Left forelimb (tissue), 1 donor: ENCODE measurements at regions not wholly inside any gene's neighbourhood (a gene's known extent, or its start where the extent isn't known, plus 50 kb on each side); places are given as distances from the start of the nearest gene placed in this dataset.

Experiments
- DNase-seq: peaks from one replicate; pipeline ENCODE4 v3.0.0-alpha.2; 2018; ENCODE audit warnings: low spot score

GRCh38 chr22:48894064-48894671 lies 933.5 kb downstream of the BRD1 start:
- DNase-seq: peak; percentile 56

DNA sequence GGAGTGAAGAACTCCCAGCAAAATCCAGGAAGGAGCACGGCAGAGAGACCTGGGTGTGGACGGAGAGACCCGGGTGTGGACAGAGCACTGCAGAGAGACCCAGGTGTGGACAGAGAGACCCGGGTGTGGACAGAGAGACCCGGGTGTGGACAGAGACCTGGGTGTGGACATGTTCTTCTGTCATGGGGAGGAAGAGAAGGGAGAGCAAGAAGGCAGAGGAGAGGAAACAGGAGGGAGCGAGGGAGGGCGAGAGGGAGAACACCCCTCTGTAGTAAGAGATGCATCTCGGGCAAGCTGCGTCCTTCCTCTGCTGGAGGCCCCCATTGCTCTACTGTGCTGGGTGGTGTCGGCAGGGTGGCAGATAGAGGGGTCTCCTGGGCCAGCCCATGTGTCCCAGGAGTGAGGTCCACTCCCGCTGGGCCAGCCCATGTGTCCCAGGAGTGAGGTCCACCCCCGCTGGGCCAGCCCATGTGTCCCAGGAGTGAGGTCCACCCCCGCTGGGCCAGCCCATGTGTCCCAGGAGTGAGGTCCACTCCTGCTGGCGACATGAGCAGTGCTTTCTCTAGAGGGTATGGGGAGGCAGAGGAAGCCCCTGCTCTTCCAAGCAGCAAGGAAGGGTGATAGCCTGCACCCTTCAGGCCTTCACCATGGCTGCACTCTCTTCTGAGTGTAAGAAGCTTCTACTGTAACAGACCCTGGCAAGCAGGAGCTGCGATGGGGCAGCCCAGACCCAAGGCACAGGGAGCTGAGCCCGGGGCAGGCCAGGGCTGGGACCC lies 934.2 kb downstream of the BRD1 start:
- no peak for DNase-seq

- DNase-seq: peak; percentile 60
Observed at GRCh38 chr22:48892578-48893287, 934.9 kb downstream of the BRD1 start.

GRCh38 chr22:48891688-48892577 lies 935.7 kb downstream of the BRD1 start:
- DNase-seq: peak; percentile 50

GRCh38 chr22:48890693-48891554 lies 936.7 kb downstream of the BRD1 start:
- DNase-seq: peak; percentile 25

DNA sequence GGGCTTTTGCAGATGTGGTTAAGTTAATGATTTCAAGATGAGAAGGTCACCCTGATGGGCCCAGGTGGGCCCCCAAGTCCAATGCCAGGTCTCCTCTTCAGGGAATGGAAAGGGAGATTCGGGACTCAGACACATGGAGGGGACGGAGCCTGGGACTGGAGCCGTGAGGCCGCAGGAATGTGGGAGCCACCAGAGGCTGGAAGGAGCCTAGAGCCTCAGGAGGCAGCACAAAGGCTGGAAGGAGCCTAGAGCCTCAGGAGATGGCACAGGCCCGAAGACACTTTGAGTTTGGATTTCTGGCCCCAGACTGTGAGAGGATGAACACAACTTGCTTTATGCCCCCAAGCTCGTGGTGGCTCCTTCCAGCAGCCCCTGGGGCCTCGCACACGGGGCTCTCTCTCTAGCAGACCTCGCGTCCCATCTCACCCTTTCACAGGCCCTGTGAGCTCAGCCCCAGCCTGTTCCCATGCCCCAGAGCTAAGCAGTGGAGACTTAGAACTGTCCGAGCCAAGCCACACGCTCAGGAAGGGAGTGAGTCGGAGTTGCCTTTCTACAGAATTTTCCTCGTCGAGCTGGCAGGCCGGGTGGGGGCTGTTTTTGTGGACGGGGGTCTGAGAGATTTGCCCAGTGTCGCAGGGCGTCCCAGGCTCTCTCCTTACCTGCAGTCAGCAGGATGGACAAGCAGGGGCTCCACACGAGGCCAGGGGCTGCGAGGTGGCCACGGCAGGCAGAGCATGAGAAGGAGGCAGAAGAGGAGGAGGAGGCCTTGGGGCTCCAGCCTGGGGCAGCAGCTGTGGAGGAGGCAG lies 937.6 kb downstream of the BRD1 start:
- peak; percentile 60 for DNase-seq

- peak; percentile 40 for DNase-seq
Observed at GRCh38 chr22:48889209-48889830, 938.4 kb downstream of the BRD1 start.

GRCh38 chr22:48888466-48889208 lies 939.0 kb downstream of the BRD1 start:
- DNase-seq: peak; percentile 38

GRCh38 chr22:48887394-48888332 lies 940.0 kb downstream of the BRD1 start:
- DNase-seq: no peak

- peak; percentile 52 for DNase-seq
Observed at GRCh38 chr22:48886604-48887393, 940.9 kb downstream of the BRD1 start.

GRCh38 chr22:48885919-48886305 lies 941.8 kb downstream of the BRD1 start:
- DNase-seq: peak; percentile 44

DNA sequence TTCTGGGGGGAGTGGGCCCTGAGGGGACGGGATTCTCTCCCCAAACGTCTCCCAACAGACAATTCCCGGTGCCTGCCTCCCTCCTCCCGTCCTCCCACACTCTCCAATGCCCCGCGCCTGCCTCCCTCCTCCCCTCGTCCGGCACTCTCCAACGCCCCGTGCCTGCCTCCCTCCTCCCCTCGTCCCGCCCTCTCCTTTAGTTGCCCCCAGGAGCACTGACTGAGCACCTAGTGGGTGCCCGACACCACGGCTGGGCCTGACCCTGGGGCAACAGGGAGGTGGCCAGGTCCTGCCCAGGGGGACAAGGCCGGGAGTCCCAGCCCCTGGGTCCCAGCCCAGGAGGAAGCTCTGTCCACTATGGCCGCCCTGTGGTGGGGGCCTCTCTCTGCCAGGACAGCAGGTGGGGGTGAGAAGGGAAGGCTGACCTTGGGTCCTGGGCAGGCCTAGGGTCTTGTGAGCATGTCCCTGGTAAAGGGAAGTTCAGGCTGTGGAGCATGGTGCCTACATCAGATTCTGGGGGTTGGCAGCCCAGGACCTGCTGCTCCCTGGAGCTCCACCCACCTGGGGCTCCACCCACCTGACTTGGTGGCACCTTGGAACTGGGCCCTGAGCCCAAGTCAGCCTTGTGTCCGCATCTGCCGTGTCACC lies 942.3 kb downstream of the BRD1 start:
- DNase-seq: peak; percentile 51

DNA sequence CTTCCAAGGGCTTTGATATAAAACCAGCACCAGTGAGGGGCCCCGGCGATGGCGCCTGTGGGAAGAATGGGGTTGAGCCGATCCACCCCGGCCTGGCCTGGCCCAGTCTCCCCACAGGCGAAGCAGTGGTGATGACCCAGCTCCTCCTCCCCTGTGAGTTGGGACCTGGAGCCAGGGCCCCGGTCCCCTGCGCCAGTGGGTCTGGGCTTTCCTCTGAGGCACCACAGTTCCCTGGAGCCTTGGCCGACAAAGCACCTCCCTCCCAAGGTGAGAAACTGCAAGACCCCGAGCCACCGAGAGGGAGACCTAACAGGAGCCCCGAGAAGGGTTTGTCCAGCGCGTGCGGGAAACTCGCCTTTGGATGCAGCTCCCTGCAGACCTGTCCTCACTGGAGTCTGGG lies 942.9 kb downstream of the BRD1 start:
- peak; percentile 47 for DNase-seq

DNA sequence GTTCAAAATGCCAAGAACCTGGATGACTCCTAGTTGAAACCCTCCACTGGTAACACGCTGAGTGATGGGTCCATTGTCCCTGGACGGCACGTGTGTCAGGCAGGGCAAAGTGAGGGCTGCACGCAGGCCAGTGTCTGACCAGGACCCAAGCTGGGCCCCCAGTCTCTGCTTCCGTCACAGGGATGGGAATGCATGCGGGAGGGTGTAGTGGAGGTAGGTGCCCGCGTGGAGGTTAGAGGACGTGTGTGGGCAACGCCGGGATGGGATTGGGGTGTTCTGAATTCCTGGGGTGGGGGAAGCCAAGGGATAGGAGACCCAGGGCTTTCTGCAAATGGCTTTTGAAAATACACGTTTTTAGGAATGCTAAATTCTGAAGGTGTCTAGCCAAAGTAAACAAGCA lies 943.3 kb downstream of the BRD1 start:
- peak; percentile 52 for DNase-seq

GRCh38 chr22:48883211-48883960 lies 944.3 kb downstream of the BRD1 start:
- DNase-seq: peak; percentile 41
